Fibroblast of the aortic adventitia (primary cell): ENCODE measurements at regions not wholly inside any gene's neighbourhood (a gene's known extent, or its start where the extent isn't known, plus 50 kb on each side); places are given as distances from the start of the nearest gene placed in this dataset.
"Not testable (repeated sequence)": the region's sequence is repeated elsewhere in the genome, so short reads cannot be mapped to it uniquely, and the experiment has no call there.

Source experiments
- DNase-seq: peaks from one replicate; pipeline ENCODE4 v3.0.0-alpha.2; 2010; ENCODE audit warnings: low read depth
- H3K4me3 ChIP-seq: 2 replicates; pipeline ENCODE4 v1.5.1; 2011; ENCODE audit warnings: low read depth, mild to moderate bottlenecking, control low read depth, low read length, moderate library complexity
- CTCF ChIP-seq: IDR thresholded peaks from 2 replicates; pipeline ENCODE4 v1.5.1; 2011; ENCODE audit warnings: mild to moderate bottlenecking, low read length, control low read depth, inconsistent platforms; ENCODE audit not compliant: insufficient read depth

- TF ChIP-seq CTCF: no peak
- no peak overlapping the region for H3K4me3 ChIP-seq
- no peak for DNase-seq
Measured at GRCh38 chr1:98550076-98550475, 111.4 kb upstream of the SNX7 start.

GRCh38 chr1:98546319-98546718 lies 115.2 kb upstream of the SNX7 start:
- TF ChIP-seq CTCF: no peak
- DNase-seq: no peak
- no peak overlapping the region for H3K4me3 ChIP-seq

- H3K4me3 ChIP-seq: no peak overlapping the region
- TF ChIP-seq CTCF: no peak
- DNase-seq: no peak
Measured at GRCh38 chr1:98538106-98538505, 123.4 kb upstream of the SNX7 start.

GRCh38 chr1:98523256-98523655 lies 138.3 kb upstream of the SNX7 start:
- no peak for TF ChIP-seq CTCF
- no peak overlapping the region for H3K4me3 ChIP-seq
- no peak for DNase-seq

GRCh38 chr1:98516306-98516705 lies 145.2 kb upstream of the SNX7 start:
- no peak for TF ChIP-seq CTCF
- DNase-seq: no peak

GRCh38 chr1:98515744-98516143 lies 145.8 kb upstream of the SNX7 start:
- DNase-seq: no peak
- no peak overlapping the region for H3K4me3 ChIP-seq
- TF ChIP-seq CTCF: no peak

More at GRCh38 chr1:98516306-98516705, 145.2 kb upstream of the SNX7 start:
- no peak overlapping the region for H3K4me3 ChIP-seq

- H3K4me3 ChIP-seq, DNase-seq: not testable (repeated sequence)
Measured at GRCh38 chr1:98512216-98512615, 149.3 kb upstream of the SNX7 start.

GRCh38 chr1:98503771-98504170 lies 157.8 kb upstream of the SNX7 start:
- TF ChIP-seq CTCF: no peak
- no peak for DNase-seq
- H3K4me3 ChIP-seq: no peak overlapping the region
